DMS53 treated with DMSO at 0.1 percent for 48 hours (cell line): ENCODE measurements at regions not wholly inside any gene's neighbourhood (a gene's known extent, or its start where the extent isn't known, plus 50 kb on each side); places are given as distances from the start of the nearest gene placed in this dataset.

ENCODE experiments used
- DNase-seq: peaks from one replicate; lab custom pipeline; 2025; ENCODE audit not compliant: unreplicated experiment; lab: John Stamatoyannopoulos, UW

- no peak for DNase-seq
Measured at GRCh38 chr11:135075740-135076139, 663.7 kb upstream of the B3GAT1 start.

- DNase-seq = peak; percentile 82
Measured at GRCh38 chr11:135074397-135074998, 662.5 kb upstream of the B3GAT1 start.

- DNase-seq = no peak
Measured at GRCh38 chr11:135073870-135074269, 661.8 kb upstream of the B3GAT1 start.

GRCh38 chr11:135073381-135073780, 661.3 kb upstream of the B3GAT1 start:
- DNase-seq = no peak

GRCh38 chr11:135069890-135070289, 657.8 kb upstream of the B3GAT1 start:
- DNase-seq = no peak

GRCh38 chr11:135069063-135069462, 657.0 kb upstream of the B3GAT1 start:
- DNase-seq = no peak

GRCh38 chr11:135062994-135063393, 651.0 kb upstream of the B3GAT1 start:
- no peak for DNase-seq

- DNase-seq = no peak
Measured at GRCh38 chr11:135061166-135061565, 649.1 kb upstream of the B3GAT1 start.

GRCh38 chr11:135046986-135047385, 634.9 kb upstream of the B3GAT1 start:
- DNase-seq = no peak

- DNase-seq = no peak
Measured at GRCh38 chr11:135046556-135046955, 634.5 kb upstream of the B3GAT1 start.

- DNase-seq = no peak
Measured at GRCh38 chr11:135043434-135043833, 631.4 kb upstream of the B3GAT1 start.

GRCh38 chr11:135037828-135038227, 625.8 kb upstream of the B3GAT1 start:
- no peak for DNase-seq

GRCh38 chr11:135036488-135037297, 624.7 kb upstream of the B3GAT1 start:
- DNase-seq = no peak

GRCh38 chr11:135035282-135035681, 623.2 kb upstream of the B3GAT1 start:
- DNase-seq = no peak

- DNase-seq = peak; percentile 38
Measured at GRCh38 chr11:135033540-135033939, 621.5 kb upstream of the B3GAT1 start.

- no peak for DNase-seq
Measured at GRCh38 chr11:135031205-135031989, 619.4 kb upstream of the B3GAT1 start.

GRCh38 chr11:135027461-135027860, 615.4 kb upstream of the B3GAT1 start:
- no peak for DNase-seq

GRCh38 chr11:135023499-135023898, 611.5 kb upstream of the B3GAT1 start:
- no peak for DNase-seq

GRCh38 chr11:135022454-135022853, 610.4 kb upstream of the B3GAT1 start:
- DNase-seq = no peak

- no peak for DNase-seq
Measured at GRCh38 chr11:135019899-135020298, 607.9 kb upstream of the B3GAT1 start.

- DNase-seq = no peak
Measured at GRCh38 chr11:135019343-135019871, 607.4 kb upstream of the B3GAT1 start.

- no peak for DNase-seq
Measured at GRCh38 chr11:135017296-135017695, 605.3 kb upstream of the B3GAT1 start.
